Osteocyte (in vitro differentiated cells): ENCODE measurements at regions not wholly inside any gene's neighbourhood (a gene's known extent, or its start where the extent isn't known, plus 50 kb on each side); places are given as distances from the start of the nearest gene placed in this dataset.

Experiments
- DNase-seq: peaks from one replicate; pipeline ENCODE4 v3.0.0; 2021; ENCODE audit warnings: mixed read lengths; ENCODE audit not compliant: unreplicated experiment; ENCODE audit errors: extremely low spot score
- H3K27ac Mint-ChIP-seq: one replicate; pipeline ENCODE4 v1.8.0; 2021; ENCODE audit warnings: mild to moderate bottlenecking, mixed read lengths; ENCODE audit not compliant: unreplicated experiment
- H3K27me3 Mint-ChIP-seq: one replicate; pipeline ENCODE4 v1.8.0; 2021; ENCODE audit warnings: mixed read lengths; ENCODE audit not compliant: unreplicated experiment
- H3K36me3 Mint-ChIP-seq: one replicate; pipeline ENCODE4 v1.8.0; 2021; ENCODE audit warnings: mixed read lengths; ENCODE audit not compliant: unreplicated experiment
- H3K4me1 Mint-ChIP-seq: one replicate; pipeline ENCODE4 v1.8.0; 2021; ENCODE audit warnings: mixed read lengths; ENCODE audit not compliant: unreplicated experiment
- H3K4me3 Mint-ChIP-seq: one replicate; pipeline ENCODE4 v1.8.0; 2021; ENCODE audit warnings: mild to moderate bottlenecking, moderate library complexity, mixed read lengths; ENCODE audit not compliant: unreplicated experiment
- H3K9me3 Mint-ChIP-seq: one replicate; pipeline ENCODE4 v1.8.0; 2021; ENCODE audit warnings: mixed read lengths; ENCODE audit not compliant: unreplicated experiment
- TF ChIP-seq, protein P1 (sequence below): fragments of 200-600 bp; sonication (generic); IDR thresholded peaks from 2 replicates; pipeline ENCODE4 v1.5.0; 2021; ENCODE audit warnings: antibody characterized with exemption, mild to moderate bottlenecking, moderate library complexity

DNA sequence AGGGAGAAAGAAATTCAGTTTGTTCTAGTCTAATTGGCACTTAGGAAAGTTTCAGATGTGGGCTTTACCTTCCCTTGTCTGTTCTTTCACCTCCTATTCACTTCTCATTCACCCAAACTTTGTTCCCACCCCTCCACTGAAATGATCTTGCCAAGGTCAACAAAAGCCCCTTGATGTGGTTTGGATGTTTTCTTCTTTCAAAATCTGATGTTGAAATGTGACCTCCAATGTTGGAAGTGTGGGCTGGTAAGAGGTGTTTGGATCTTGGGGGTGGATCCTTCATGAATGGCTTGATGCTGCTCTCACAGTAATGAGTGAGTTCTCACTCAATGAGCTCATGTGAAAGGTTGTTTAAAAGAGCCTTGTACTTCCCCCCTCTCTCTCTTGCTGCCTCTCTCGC, 379.3 kb downstream of the HHIPL2 start:
- TF ChIP-seq, protein P1, sequence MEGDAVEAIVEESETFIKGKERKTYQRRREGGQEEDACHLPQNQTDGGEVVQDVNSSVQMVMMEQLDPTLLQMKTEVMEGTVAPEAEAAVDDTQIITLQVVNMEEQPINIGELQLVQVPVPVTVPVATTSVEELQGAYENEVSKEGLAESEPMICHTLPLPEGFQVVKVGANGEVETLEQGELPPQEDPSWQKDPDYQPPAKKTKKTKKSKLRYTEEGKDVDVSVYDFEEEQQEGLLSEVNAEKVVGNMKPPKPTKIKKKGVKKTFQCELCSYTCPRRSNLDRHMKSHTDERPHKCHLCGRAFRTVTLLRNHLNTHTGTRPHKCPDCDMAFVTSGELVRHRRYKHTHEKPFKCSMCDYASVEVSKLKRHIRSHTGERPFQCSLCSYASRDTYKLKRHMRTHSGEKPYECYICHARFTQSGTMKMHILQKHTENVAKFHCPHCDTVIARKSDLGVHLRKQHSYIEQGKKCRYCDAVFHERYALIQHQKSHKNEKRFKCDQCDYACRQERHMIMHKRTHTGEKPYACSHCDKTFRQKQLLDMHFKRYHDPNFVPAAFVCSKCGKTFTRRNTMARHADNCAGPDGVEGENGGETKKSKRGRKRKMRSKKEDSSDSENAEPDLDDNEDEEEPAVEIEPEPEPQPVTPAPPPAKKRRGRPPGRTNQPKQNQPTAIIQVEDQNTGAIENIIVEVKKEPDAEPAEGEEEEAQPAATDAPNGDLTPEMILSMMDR = no peak
- H3K27me3 Mint-ChIP-seq = no peaks in the 10 kb centered on the region
- no peak overlapping the region for H3K4me3 Mint-ChIP-seq
- no peak overlapping the region for H3K27ac Mint-ChIP-seq
- no peak for DNase-seq
- H3K36me3 Mint-ChIP-seq = no peaks in the 10 kb centered on the region
- H3K9me3 Mint-ChIP-seq = peaks cover 32% of the 10 kb centered on the region
- H3K4me1 Mint-ChIP-seq = no peaks in the 10 kb centered on the region

- Mint-ChIP-seq H3K36me3 (no peaks in the 10 kb centered on the region), H3K27me3 (no peaks in the 10 kb centered on the region), H3K27ac (no peak overlapping the region), H3K9me3 (peaks cover 27% of the 10 kb centered on the region), H3K4me3 (no peak overlapping the region), H3K4me1 (no peaks in the 10 kb centered on the region)
- DNase-seq = no peak
- TF ChIP-seq, protein P1 = no peak
Observed at GRCh38 chr1:222167896-222168295, 380.0 kb downstream of the HHIPL2 start.

- peaks cover 19% of the 10 kb centered on the region for H3K9me3 Mint-ChIP-seq
- H3K27ac Mint-ChIP-seq = no peak overlapping the region
- no peaks in the 10 kb centered on the region for H3K4me1 Mint-ChIP-seq
- no peak overlapping the region for H3K4me3 Mint-ChIP-seq
- H3K36me3 Mint-ChIP-seq = no peaks in the 10 kb centered on the region
- TF ChIP-seq, protein P1 = peak; percentile 33
- DNase-seq = no peak
- no peaks in the 10 kb centered on the region for H3K27me3 Mint-ChIP-seq
Observed at GRCh38 chr1:222167111-222167510, 380.8 kb downstream of the HHIPL2 start.

GRCh38 chr1:222165629-222166028, 382.3 kb downstream of the HHIPL2 start:
- no peak overlapping the region for H3K27ac Mint-ChIP-seq
- DNase-seq = no peak
- H3K4me3 Mint-ChIP-seq = no peak overlapping the region
- H3K36me3 Mint-ChIP-seq = no peaks in the 10 kb centered on the region
- TF ChIP-seq, protein P1 = no peak
- peaks cover 15% of the 10 kb centered on the region for H3K9me3 Mint-ChIP-seq
- no peaks in the 10 kb centered on the region for H3K27me3 Mint-ChIP-seq
- H3K4me1 Mint-ChIP-seq = no peaks in the 10 kb centered on the region

GRCh38 chr1:222163895-222164294, 384.0 kb downstream of the HHIPL2 start:
- H3K9me3 Mint-ChIP-seq = peaks cover 2% of the 10 kb centered on the region

More at GRCh38 chr1:222163895-222164294, 384.0 kb downstream of the HHIPL2 start:
- Mint-ChIP-seq H3K4me3 (no peak overlapping the region), H3K36me3 (no peaks in the 10 kb centered on the region), H3K27me3 (no peaks in the 10 kb centered on the region), H3K4me1 (no peaks in the 10 kb centered on the region), H3K27ac (no peak overlapping the region)
- DNase-seq = no peak
- TF ChIP-seq, protein P1 = no peak
